Fibroblast of lung (primary cell): ENCODE measurements at regions not wholly inside any gene's neighbourhood (a gene's known extent, or its start where the extent isn't known, plus 50 kb on each side); places are given as distances from the start of the nearest gene placed in this dataset.

Experiments used
- DNase-seq, 2 donors: peaks; one replicate each; pipeline versions ENCODE4 v3.0.0 to v3.0.0-alpha.2; 2010; ENCODE audit warnings: low read depth in 2 of 2
- H2AFZ ChIP-seq: 2 replicates; pipeline ENCODE4 v1.5.1; 2012; ENCODE audit warnings: low read length, control low read depth, inconsistent platforms
- H3K27ac ChIP-seq: 2 replicates; pipeline ENCODE4 v1.5.1; 2011; ENCODE audit warnings: low read length, control low read depth; ENCODE audit not compliant: insufficient read depth
- H3K27me3 ChIP-seq: 2 replicates; pipeline ENCODE4 v1.5.1; 2011; ENCODE audit warnings: mild to moderate bottlenecking, low read length; ENCODE audit not compliant: control insufficient read depth, insufficient read depth
- H3K36me3 ChIP-seq: 2 replicates; pipeline ENCODE4 v1.5.1; 2011; ENCODE audit warnings: low read length; ENCODE audit not compliant: control insufficient read depth, insufficient read depth
- H3K4me1 ChIP-seq: 2 replicates; pipeline ENCODE4 v1.5.1; 2011; ENCODE audit warnings: low read length; ENCODE audit not compliant: control insufficient read depth, insufficient read depth; ENCODE audit errors: extremely low read depth
- H3K4me2 ChIP-seq: 2 replicates; pipeline ENCODE4 v1.5.1; 2011; ENCODE audit warnings: low read length, control low read depth; ENCODE audit not compliant: insufficient read depth; ENCODE audit errors: extremely low read depth
- H3K4me3 ChIP-seq, 4 experiments: fragments of 200-600 bp in 1 of 4; sonication (generic) in 1 of 4; replicated peaks in 1 of 4; 2 replicates each; pipeline ENCODE4 v1.5.1; 2011 to 2016; ENCODE audit warnings: low read length in 4 of 4, low read depth in 3 of 4, mild to moderate bottlenecking in 3 of 4, control low read depth in 2 of 4, inconsistent platforms in 1 of 4, mixed read lengths in 1 of 4; ENCODE audit not compliant: insufficient read depth in 1 of 4; ENCODE audit errors: control extremely low read depth in 1 of 4
- H3K79me2 ChIP-seq: 2 replicates; pipeline ENCODE4 v1.5.1; 2012; ENCODE audit warnings: mild to moderate bottlenecking, low read length, inconsistent platforms; ENCODE audit not compliant: control insufficient read depth, insufficient read depth
- H3K9ac ChIP-seq: 2 replicates; pipeline ENCODE4 v1.5.1; 2011; ENCODE audit warnings: mild to moderate bottlenecking, low read length, control low read depth; ENCODE audit not compliant: insufficient read depth
- H3K9me3 ChIP-seq: 2 replicates; pipeline ENCODE4 v1.5.1; 2012; ENCODE audit warnings: low read depth, low read length; ENCODE audit not compliant: control insufficient read depth, insufficient read depth
- H4K20me1 ChIP-seq: 2 replicates; pipeline ENCODE4 v1.5.1; 2011; ENCODE audit warnings: low read length; ENCODE audit not compliant: control insufficient read depth, insufficient read depth; ENCODE audit errors: extremely low read depth
- CTCF ChIP-seq, 2 donors: IDR thresholded peaks in 1 of 2; conservative IDR thresholded peaks in 1 of 2; 1 replicate in 1 of 2; 2 replicates in 1 of 2; pipeline ENCODE4 v1.5.1; 2011 to 2012; ENCODE audit warnings: low read length in 2 of 2, control low read depth in 1 of 2, inconsistent platforms in 1 of 2, low read depth in 1 of 2, mild to moderate bottlenecking in 1 of 2
- EZH2 ChIP-seq: IDR thresholded peaks from 2 replicates; pipeline ENCODE4 v1.5.1; 2012; ENCODE audit warnings: low read length, control low read depth, mild to moderate bottlenecking; ENCODE audit errors: missing control alignments

- TF ChIP-seq EZH2 (no peak), CTCF (conservative IDR thresholded peaks at IDR 0.05 in 1 of 2, IDR thresholded peaks at IDR 0.05 in 1 of 2; ENCODE audit: low read depth in 1 of 2, low read length in 2 of 2) (no peak)
- no peaks in the 10 kb centered on the region for H3K36me3 ChIP-seq
- no peaks in the 10 kb centered on the region for H3K79me2 ChIP-seq
- H3K4me2 ChIP-seq, result no peak overlapping the region
- H4K20me1 ChIP-seq, result no peaks in the 10 kb centered on the region
- no peak overlapping the region for H3K9ac ChIP-seq
- no peak overlapping the region for H3K4me3 ChIP-seq
- no peak overlapping the region for H3K27ac ChIP-seq
- H2AFZ ChIP-seq, result no peak overlapping the region
- no peaks in the 10 kb centered on the region for H3K27me3 ChIP-seq
- no peaks in the 10 kb centered on the region for H3K9me3 ChIP-seq
- no peaks in the 10 kb centered on the region for H3K4me1 ChIP-seq
- no peak for DNase-seq
Observed at GRCh38 chr5:107277485-107278125, 393.1 kb downstream of the EFNA5 start.

GRCh38 chr5:107275333-107275732 is 395.4 kb downstream of the EFNA5 start:
- no peak overlapping the region for H3K9ac ChIP-seq
- no peaks in the 10 kb centered on the region for H3K36me3 ChIP-seq
- H3K9me3 ChIP-seq, result no peaks in the 10 kb centered on the region
- no peaks in the 10 kb centered on the region for H4K20me1 ChIP-seq
- H3K4me3 ChIP-seq, result no peak overlapping the region
- H3K4me1 ChIP-seq, result no peaks in the 10 kb centered on the region
- DNase-seq, result no peak
- H3K4me2 ChIP-seq, result no peak overlapping the region
- no peak overlapping the region for H3K27ac ChIP-seq
- H2AFZ ChIP-seq, result no peak overlapping the region
- no peaks in the 10 kb centered on the region for H3K79me2 ChIP-seq
- no peaks in the 10 kb centered on the region for H3K27me3 ChIP-seq
- TF ChIP-seq EZH2, result no peak
- no peak for TF ChIP-seq CTCF (conservative IDR thresholded peaks at IDR 0.05 in 1 of 2, IDR thresholded peaks at IDR 0.05 in 1 of 2; ENCODE audit: low read depth in 1 of 2, low read length in 2 of 2)

- peak in 1 of 2 donors; percentile 29 for DNase-seq
- Histone ChIP-seq H3K9ac (no peak overlapping the region), H3K27ac (no peak overlapping the region), H3K4me2 (no peak overlapping the region), H3K27me3 (no peaks in the 10 kb centered on the region), H3K4me3 (no peak overlapping the region), H3K9me3 (no peaks in the 10 kb centered on the region), H3K79me2 (no peaks in the 10 kb centered on the region), H2AFZ (no peak overlapping the region), H4K20me1 (no peaks in the 10 kb centered on the region), H3K36me3 (no peaks in the 10 kb centered on the region), H3K4me1 (no peaks in the 10 kb centered on the region)
- no peak for TF ChIP-seq CTCF (conservative IDR thresholded peaks at IDR 0.05 in 1 of 2, IDR thresholded peaks at IDR 0.05 in 1 of 2; ENCODE audit: low read depth in 1 of 2, low read length in 2 of 2)
- no peak for TF ChIP-seq EZH2
Observed at GRCh38 chr5:107274571-107274970, 396.2 kb downstream of the EFNA5 start.
